Ishikawa (cell line): ENCODE measurements at regions not wholly inside any gene's neighbourhood (a gene's known extent, or its start where the extent isn't known, plus 50 kb on each side); places are given as distances from the start of the nearest gene placed in this dataset.

Source experiments
- CREB1 ChIP-seq: IDR thresholded peaks from 2 replicates; pipeline ENCODE4 v1.6.1; 2012; ENCODE audit warnings: low read depth
- EGR1 ChIP-seq: IDR thresholded peaks from 2 replicates; pipeline ENCODE4 v1.6.1; 2012
- RAD21 ChIP-seq: IDR thresholded peaks from 2 replicates; pipeline ENCODE4 v1.6.1; 2012; ENCODE audit warnings: low read depth
- TEAD4 ChIP-seq: IDR thresholded peaks from 2 replicates; pipeline ENCODE4 v1.6.1; 2012
- USF1 ChIP-seq: IDR thresholded peaks from 2 replicates; pipeline ENCODE4 v1.6.1; 2012
- ZBTB7A ChIP-seq: IDR thresholded peaks from 2 replicates; pipeline ENCODE4 v1.6.1; 2012; ENCODE audit warnings: low read depth
- TF ChIP-seq, protein P1 (sequence below): IDR thresholded peaks from 2 replicates; pipeline ENCODE4 v1.6.1; 2012
- TF ChIP-seq, protein P2 (sequence below): IDR thresholded peaks from 2 replicates; pipeline ENCODE4 v1.6.1; 2012; ENCODE audit warnings: low read depth, mild to moderate bottlenecking

- TF ChIP-seq TEAD4 (no peak), RAD21 (no peak), ZBTB7A (no peak), CREB1 (no peak), USF1 (no peak), EGR1 (no peak)
- TF ChIP-seq, protein P1, sequence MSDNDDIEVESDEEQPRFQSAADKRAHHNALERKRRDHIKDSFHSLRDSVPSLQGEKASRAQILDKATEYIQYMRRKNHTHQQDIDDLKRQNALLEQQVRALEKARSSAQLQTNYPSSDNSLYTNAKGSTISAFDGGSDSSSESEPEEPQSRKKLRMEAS: no peak
- TF ChIP-seq, protein P2, sequence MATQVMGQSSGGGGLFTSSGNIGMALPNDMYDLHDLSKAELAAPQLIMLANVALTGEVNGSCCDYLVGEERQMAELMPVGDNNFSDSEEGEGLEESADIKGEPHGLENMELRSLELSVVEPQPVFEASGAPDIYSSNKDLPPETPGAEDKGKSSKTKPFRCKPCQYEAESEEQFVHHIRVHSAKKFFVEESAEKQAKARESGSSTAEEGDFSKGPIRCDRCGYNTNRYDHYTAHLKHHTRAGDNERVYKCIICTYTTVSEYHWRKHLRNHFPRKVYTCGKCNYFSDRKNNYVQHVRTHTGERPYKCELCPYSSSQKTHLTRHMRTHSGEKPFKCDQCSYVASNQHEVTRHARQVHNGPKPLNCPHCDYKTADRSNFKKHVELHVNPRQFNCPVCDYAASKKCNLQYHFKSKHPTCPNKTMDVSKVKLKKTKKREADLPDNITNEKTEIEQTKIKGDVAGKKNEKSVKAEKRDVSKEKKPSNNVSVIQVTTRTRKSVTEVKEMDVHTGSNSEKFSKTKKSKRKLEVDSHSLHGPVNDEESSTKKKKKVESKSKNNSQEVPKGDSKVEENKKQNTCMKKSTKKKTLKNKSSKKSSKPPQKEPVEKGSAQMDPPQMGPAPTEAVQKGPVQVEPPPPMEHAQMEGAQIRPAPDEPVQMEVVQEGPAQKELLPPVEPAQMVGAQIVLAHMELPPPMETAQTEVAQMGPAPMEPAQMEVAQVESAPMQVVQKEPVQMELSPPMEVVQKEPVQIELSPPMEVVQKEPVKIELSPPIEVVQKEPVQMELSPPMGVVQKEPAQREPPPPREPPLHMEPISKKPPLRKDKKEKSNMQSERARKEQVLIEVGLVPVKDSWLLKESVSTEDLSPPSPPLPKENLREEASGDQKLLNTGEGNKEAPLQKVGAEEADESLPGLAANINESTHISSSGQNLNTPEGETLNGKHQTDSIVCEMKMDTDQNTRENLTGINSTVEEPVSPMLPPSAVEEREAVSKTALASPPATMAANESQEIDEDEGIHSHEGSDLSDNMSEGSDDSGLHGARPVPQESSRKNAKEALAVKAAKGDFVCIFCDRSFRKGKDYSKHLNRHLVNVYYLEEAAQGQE: no peak
Observed at GRCh38 chr10:90587561-90587960, 270.3 kb downstream of the HTR7 start.
